Vagina (tissue), 2 donors: ENCODE measurements at regions not wholly inside any gene's neighbourhood (a gene's known extent, or its start where the extent isn't known, plus 50 kb on each side); places are given as distances from the start of the nearest gene placed in this dataset.
"Not testable (repeated sequence)": the region's sequence is repeated elsewhere in the genome, so short reads cannot be mapped to it uniquely, and the experiment has no call there.

Experiments
- DNase-seq, 2 donors: peaks; one replicate each; pipeline ENCODE4 v3.0.0-alpha.2; 2017; ENCODE audit errors: extremely low spot score in 2 of 2
- H3K27ac ChIP-seq: fragments of 200-600 bp; sonication (generic); one replicate; pipeline ENCODE4 v1.5.1; 2019
- H3K27me3 ChIP-seq: fragments of 200-600 bp; sonication (generic); one replicate; pipeline ENCODE4 v1.5.1; 2019
- H3K36me3 ChIP-seq, 2 donors: fragments of 200-600 bp; sonication (generic); one replicate each; pipeline ENCODE4 v1.5.1; 2017 to 2019
- H3K4me1 ChIP-seq: fragments of 200-600 bp; sonication (generic); one replicate; pipeline ENCODE4 v1.5.1; 2019
- H3K4me3 ChIP-seq, 2 donors: fragments of 200-600 bp; sonication (generic); 1 replicate in 1 of 2; 2 replicates in 1 of 2; pipeline ENCODE4 v1.5.1; 2016 to 2019
- H3K9me3 ChIP-seq: fragments of 200-600 bp; sonication (generic); one replicate; pipeline ENCODE4 v1.5.1; 2019
- POLR2A ChIP-seq, 2 donors: fragments of 450-650 bp; IDR thresholded peaks; one replicate each; pipeline ENCODE4 v1.6.1; 2017; ENCODE audit warnings: antibody characterized with exemption in 2 of 2, mild to moderate bottlenecking in 2 of 2, moderate library complexity in 2 of 2
- POLR2AphosphoS5 ChIP-seq, 2 donors: sonication (generic); formaldehyde crosslinking; IDR thresholded peaks; one replicate each; pipeline ENCODE4 v1.9.0; 2017; ENCODE audit warnings: antibody characterized with exemption in 2 of 2, mild to moderate bottlenecking in 2 of 2, low read depth in 1 of 2; ENCODE audit not compliant: insufficient read depth in 1 of 2
- intact Hi-C: fragments of 100-400 bp; cut with DNase I; formaldehyde crosslinking; loops from one replicate; pipeline ENCODE4 v1.15.1; 2023
- TF ChIP-seq, protein P1 (sequence below), 3 experiments: fragments of 450-650 bp in 2 of 3; fragments of 200-600 bp in 1 of 3; sonication (generic) in 1 of 3; IDR thresholded peaks; one replicate each; pipeline ENCODE4 v1.5.1; 2017 to 2019; ENCODE audit warnings: antibody characterized with exemption in 3 of 3, mild to moderate bottlenecking in 2 of 3, moderate library complexity in 2 of 3

DNA sequence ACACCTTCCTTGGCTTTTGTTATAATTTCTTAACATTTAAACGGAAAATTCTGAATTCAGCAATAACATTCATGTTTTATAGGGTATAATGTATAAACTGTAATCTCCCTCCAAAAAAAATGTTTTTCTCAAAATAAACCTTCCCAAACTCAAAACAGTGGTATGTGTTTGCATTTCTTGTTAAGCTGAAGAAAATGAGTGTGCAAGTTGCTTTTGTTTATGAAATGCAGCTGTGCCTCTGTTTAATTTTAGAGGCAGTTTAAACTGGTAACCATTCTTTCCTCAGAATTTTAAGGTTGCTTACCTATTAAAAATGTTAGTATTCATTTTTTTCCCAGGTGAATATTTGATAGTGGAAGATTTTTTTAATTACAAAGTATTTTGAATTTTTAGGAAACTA lies 105.0 kb upstream of the ANKRD50 start:
- Histone ChIP-seq H3K36me3 (no peaks in the 10 kb centered on the region), H3K4me3 (no peak overlapping the region), H3K27me3 (no peaks in the 10 kb centered on the region), H3K4me1 (no peaks in the 10 kb centered on the region), H3K9me3 (no peaks in the 10 kb centered on the region), H3K27ac (no peak overlapping the region)
- no peak for DNase-seq
- intact Hi-C loops, result no loop called here
- TF ChIP-seq, protein P1, sequence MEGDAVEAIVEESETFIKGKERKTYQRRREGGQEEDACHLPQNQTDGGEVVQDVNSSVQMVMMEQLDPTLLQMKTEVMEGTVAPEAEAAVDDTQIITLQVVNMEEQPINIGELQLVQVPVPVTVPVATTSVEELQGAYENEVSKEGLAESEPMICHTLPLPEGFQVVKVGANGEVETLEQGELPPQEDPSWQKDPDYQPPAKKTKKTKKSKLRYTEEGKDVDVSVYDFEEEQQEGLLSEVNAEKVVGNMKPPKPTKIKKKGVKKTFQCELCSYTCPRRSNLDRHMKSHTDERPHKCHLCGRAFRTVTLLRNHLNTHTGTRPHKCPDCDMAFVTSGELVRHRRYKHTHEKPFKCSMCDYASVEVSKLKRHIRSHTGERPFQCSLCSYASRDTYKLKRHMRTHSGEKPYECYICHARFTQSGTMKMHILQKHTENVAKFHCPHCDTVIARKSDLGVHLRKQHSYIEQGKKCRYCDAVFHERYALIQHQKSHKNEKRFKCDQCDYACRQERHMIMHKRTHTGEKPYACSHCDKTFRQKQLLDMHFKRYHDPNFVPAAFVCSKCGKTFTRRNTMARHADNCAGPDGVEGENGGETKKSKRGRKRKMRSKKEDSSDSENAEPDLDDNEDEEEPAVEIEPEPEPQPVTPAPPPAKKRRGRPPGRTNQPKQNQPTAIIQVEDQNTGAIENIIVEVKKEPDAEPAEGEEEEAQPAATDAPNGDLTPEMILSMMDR (IDR thresholded peaks at IDR 0.05), result no peak
- TF ChIP-seq POLR2A (IDR thresholded peaks at IDR 0.05) (no peak), POLR2AphosphoS5 (IDR thresholded peaks at IDR 0.05; ENCODE audit: insufficient read depth in 1 of 2, low read depth in 1 of 2) (no peak)

DNA sequence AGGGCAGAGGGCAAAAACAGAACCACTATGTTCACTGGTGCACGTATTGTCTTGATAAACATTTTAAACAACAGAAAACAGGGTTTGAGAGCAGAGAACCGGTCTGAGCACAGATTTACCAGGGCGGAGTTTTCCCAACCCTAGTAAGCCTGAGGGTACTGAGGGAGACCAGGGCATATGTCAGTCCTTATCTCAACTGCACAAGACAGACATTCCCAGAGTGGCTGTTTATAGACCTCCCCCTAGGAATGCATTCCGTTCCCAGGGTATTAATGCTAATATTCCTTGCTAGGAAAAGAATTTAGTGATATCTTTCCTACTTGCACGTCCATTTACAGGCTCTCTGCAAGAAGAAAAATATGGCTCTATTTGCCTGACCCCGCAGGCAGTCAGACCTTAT lies 99.7 kb upstream of the ANKRD50 start:
- H3K27ac ChIP-seq, intact Hi-C loops, H3K36me3 ChIP-seq, H3K4me1 ChIP-seq, H3K27me3 ChIP-seq, H3K9me3 ChIP-seq, DNase-seq, H3K4me3 ChIP-seq: not testable (repeated sequence)

DNA sequence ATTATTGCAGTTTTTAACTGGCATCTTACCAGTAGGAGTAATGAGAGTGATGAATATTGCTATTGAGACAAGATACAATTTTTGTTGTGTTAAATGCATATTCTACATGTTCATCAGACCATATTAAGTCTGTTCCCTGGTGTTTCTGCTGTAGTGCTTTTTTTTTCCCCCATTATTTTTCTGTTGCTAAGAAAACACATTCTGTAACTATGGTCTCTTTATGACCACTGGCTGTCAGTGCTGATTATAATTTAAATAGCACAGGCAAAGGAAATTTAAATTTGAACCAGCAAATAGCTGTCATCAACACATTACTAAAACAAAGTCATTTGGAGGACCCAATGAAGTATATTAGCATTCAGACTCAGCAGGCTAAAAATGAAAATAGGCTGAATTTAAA lies 98.3 kb upstream of the ANKRD50 start:
- H3K9me3 ChIP-seq, result no peaks in the 10 kb centered on the region
- intact Hi-C loops, result no loop called here

DNA sequence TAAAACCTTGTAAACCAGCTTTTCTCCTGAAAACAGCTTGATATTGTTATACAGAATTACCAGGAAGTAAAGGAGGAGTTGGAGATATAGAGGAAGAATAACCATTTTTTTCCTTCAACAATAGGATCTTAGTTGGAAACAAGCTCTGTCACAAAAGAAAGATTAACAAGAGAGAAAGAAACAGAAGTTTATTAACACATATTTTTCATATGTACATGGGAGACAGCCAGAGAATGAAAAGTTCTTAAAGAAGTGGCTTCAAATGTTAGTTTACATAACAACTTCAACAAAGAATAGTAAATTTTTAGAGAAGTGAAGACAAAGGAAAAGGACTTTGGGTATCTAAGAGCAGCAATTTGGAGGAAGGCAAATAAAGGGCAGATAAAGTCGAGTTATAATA lies 94.9 kb upstream of the ANKRD50 start:
- Histone ChIP-seq H3K4me1 (no peaks in the 10 kb centered on the region), H3K4me3 (no peak overlapping the region), H3K27me3 (no peaks in the 10 kb centered on the region), H3K9me3 (no peaks in the 10 kb centered on the region), H3K27ac (no peak overlapping the region), H3K36me3 (no peaks in the 10 kb centered on the region)
- no peak for DNase-seq
- no peak for TF ChIP-seq POLR2AphosphoS5 (IDR thresholded peaks at IDR 0.05; ENCODE audit: insufficient read depth in 1 of 2, low read depth in 1 of 2)
- no peak for TF ChIP-seq POLR2A (IDR thresholded peaks at IDR 0.05)
- TF ChIP-seq, protein P1 (IDR thresholded peaks at IDR 0.05), result no peak
- intact Hi-C loops, result no loop called here

More for the DNA sequence above, 98.3 kb upstream of the ANKRD50 start:
- Histone ChIP-seq H3K4me3 (no peak overlapping the region), H3K27me3 (no peaks in the 10 kb centered on the region), H3K4me1 (no peaks in the 10 kb centered on the region), H3K27ac (no peak overlapping the region), H3K36me3 (no peaks in the 10 kb centered on the region)
- TF ChIP-seq, protein P1 (IDR thresholded peaks at IDR 0.05), result no peak
- TF ChIP-seq POLR2A (IDR thresholded peaks at IDR 0.05) (no peak), POLR2AphosphoS5 (IDR thresholded peaks at IDR 0.05; ENCODE audit: insufficient read depth in 1 of 2, low read depth in 1 of 2) (no peak)
- DNase-seq, result no peak

DNA sequence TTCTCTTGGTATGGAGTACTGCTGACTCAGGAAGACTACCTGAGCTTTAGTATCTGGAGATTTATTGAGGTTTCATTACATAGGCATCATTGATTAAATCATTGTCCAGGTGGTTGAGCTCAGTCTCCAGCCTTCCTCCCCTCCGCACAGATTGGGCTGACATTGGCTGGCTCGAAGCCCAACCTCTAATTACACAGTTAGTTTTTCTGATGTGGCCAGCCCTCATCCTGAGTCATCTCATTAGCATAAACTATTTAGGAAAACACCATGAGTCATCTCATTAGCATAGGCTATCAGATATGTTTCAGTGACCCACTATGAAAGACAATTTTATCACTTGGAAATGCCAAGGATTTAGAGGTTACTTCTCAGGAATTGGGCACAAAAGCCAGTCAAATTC lies 93.9 kb upstream of the ANKRD50 start:
- no peaks in the 10 kb centered on the region for H3K27me3 ChIP-seq
- TF ChIP-seq POLR2AphosphoS5 (IDR thresholded peaks at IDR 0.05; ENCODE audit: insufficient read depth in 1 of 2, low read depth in 1 of 2) (no peak), POLR2A (IDR thresholded peaks at IDR 0.05) (no peak)
- TF ChIP-seq, protein P1 (IDR thresholded peaks at IDR 0.05), result no peak
- H3K4me1 ChIP-seq, result no peaks in the 10 kb centered on the region
- intact Hi-C loops, result no loop called here
- no peaks in the 10 kb centered on the region for H3K9me3 ChIP-seq
- no peak for DNase-seq
- no peaks in the 10 kb centered on the region for H3K36me3 ChIP-seq
- H3K27ac ChIP-seq, result no peak overlapping the region
- H3K4me3 ChIP-seq, result no peak overlapping the region

DNA sequence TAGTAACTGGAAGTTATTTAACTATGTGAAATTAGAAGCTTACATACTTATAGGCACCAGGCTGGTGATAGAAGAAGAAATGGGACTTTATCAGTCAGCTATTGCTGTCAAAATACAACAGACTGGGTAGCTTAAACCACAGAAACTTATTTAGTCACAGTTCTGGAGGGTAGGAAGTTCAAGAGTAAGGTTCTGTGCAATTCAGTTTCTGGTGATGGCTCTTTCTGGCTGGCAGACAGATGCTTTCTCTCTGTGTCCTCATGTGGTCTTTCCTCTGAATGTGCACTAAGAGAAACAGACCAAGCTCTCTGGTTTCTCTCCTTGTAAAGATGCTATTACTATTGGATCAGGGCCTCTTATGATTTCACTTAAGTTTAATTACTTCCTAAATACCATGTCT lies 92.1 kb upstream of the ANKRD50 start:
- Histone ChIP-seq H3K27me3 (no peaks in the 10 kb centered on the region), H3K9me3 (no peaks in the 10 kb centered on the region), H3K36me3 (no peaks in the 10 kb centered on the region), H3K4me1 (no peaks in the 10 kb centered on the region), H3K4me3 (no peak overlapping the region), H3K27ac (no peak overlapping the region)
- intact Hi-C loops, result no loop called here
- TF ChIP-seq, protein P1 (IDR thresholded peaks at IDR 0.05), result no peak
- no peak for TF ChIP-seq POLR2A (IDR thresholded peaks at IDR 0.05)
- no peak for TF ChIP-seq POLR2AphosphoS5 (IDR thresholded peaks at IDR 0.05; ENCODE audit: insufficient read depth in 1 of 2, low read depth in 1 of 2)
- no peak for DNase-seq
